Mammary epithelial cell (primary cell): ENCODE measurements at regions not wholly inside any gene's neighbourhood (a gene's known extent, or its start where the extent isn't known, plus 50 kb on each side); places are given as distances from the start of the nearest gene placed in this dataset.

Experiments
- CTCF ChIP-seq, 2 donors: IDR thresholded peaks in 1 of 2; conservative IDR thresholded peaks in 1 of 2; 2 replicates each; pipeline ENCODE4 v1.5.1; 2011 to 2012; ENCODE audit warnings: inconsistent platforms in 2 of 2, low read length in 2 of 2, mild to moderate bottlenecking in 2 of 2, control low read depth in 1 of 2, low read depth in 1 of 2; ENCODE audit not compliant: insufficient read depth in 1 of 2; ENCODE audit errors: extremely low read depth in 1 of 2
- EZH2 ChIP-seq: IDR thresholded peaks from 2 replicates; pipeline ENCODE4 v1.6.1; 2012; ENCODE audit warnings: low read length, inconsistent platforms, borderline replicate concordance

- no peak for TF ChIP-seq CTCF (conservative IDR thresholded peaks at IDR 0.05 in 1 of 2, IDR thresholded peaks at IDR 0.05 in 1 of 2; ENCODE audit: extremely low read depth in 1 of 2, insufficient read depth in 1 of 2, low read depth in 1 of 2, low read length in 2 of 2)
- no peak for TF ChIP-seq EZH2
Observed at GRCh38 chr7:70935854-70936253, 196.1 kb upstream of the GALNT17 start.
